OCI-LY1 (cell line): ENCODE measurements at regions not wholly inside any gene's neighbourhood (a gene's known extent, or its start where the extent isn't known, plus 50 kb on each side); places are given as distances from the start of the nearest gene placed in this dataset.

Experiments
- H2AFZ ChIP-seq: fragments of 200-600 bp; sonication (generic), shearing (Covaris generic); 2 replicates; pipeline ENCODE4 v1.6.0; 2014; ENCODE audit warnings: antibody characterized with exemption, mild to moderate bottlenecking, low read length
- H3F3A ChIP-seq: fragments of 200-600 bp; sonication (generic), shearing (Covaris generic); 2 replicates; pipeline ENCODE4 v1.6.0; 2014; ENCODE audit warnings: mild to moderate bottlenecking, antibody characterized with exemption, low read length, moderate library complexity; ENCODE audit not compliant: insufficient read depth
- H3K27ac ChIP-seq: fragments of 200-600 bp; sonication (generic); 2 replicates; pipeline ENCODE4 v1.5.1; 2014; ENCODE audit warnings: low read length, mixed run types, mild to moderate bottlenecking, low read depth; ENCODE audit not compliant: poor library complexity, severe bottlenecking
- H3K27me3 ChIP-seq: fragments of 200-600 bp; sonication (generic); 2 replicates; pipeline ENCODE4 v1.6.0; 2014; ENCODE audit warnings: antibody characterized with exemption, mild to moderate bottlenecking, low read length, moderate library complexity; ENCODE audit not compliant: insufficient read depth
- H3K36me3 ChIP-seq: fragments of 200-600 bp; sonication (generic); 2 replicates; pipeline ENCODE4 v1.6.1; 2014; ENCODE audit warnings: mild to moderate bottlenecking, antibody characterized with exemption, low read length, moderate library complexity, mixed read lengths; ENCODE audit not compliant: insufficient read depth
- H3K4me1 ChIP-seq: fragments of 200-600 bp; sonication (generic); 2 replicates; pipeline ENCODE4 v1.5.1; 2014; ENCODE audit warnings: mild to moderate bottlenecking, low read length, moderate library complexity; ENCODE audit not compliant: insufficient read depth, severe bottlenecking
- H3K4me2 ChIP-seq: fragments of 200-600 bp; sonication (generic), shearing (Covaris generic); 2 replicates; pipeline ENCODE4 v1.6.1; 2014; ENCODE audit warnings: low read length
- H3K4me3 ChIP-seq: fragments of 200-600 bp; sonication (generic); 2 replicates; pipeline ENCODE4 v1.5.1; 2014; ENCODE audit warnings: low read length, low read depth, mild to moderate bottlenecking, mixed read lengths; ENCODE audit not compliant: poor library complexity, severe bottlenecking
- H3K79me2 ChIP-seq: fragments of 200-600 bp; shearing (Covaris generic); 2 replicates; pipeline ENCODE4 v1.6.1; 2016; ENCODE audit warnings: mixed run types, low read length, mixed read lengths; ENCODE audit not compliant: insufficient read depth
- H3K9ac ChIP-seq: fragments of 200-600 bp; sonication (generic), shearing (Covaris generic); 2 replicates; pipeline ENCODE4 v1.6.1; 2014; ENCODE audit warnings: mild to moderate bottlenecking, low read length, mixed read lengths
- H3K9me2 ChIP-seq: fragments of 200-600 bp; sonication (generic), shearing (Covaris generic); 2 replicates; pipeline ENCODE4 v1.6.1; 2014; ENCODE audit warnings: low read depth, mild to moderate bottlenecking, low read length, mixed read lengths
- H3K9me3 ChIP-seq: fragments of 200-600 bp; shearing (Covaris generic); 2 replicates; pipeline ENCODE4 v1.6.1; 2014; ENCODE audit warnings: low read length, mixed read lengths
- H4K20me1 ChIP-seq: fragments of 200-600 bp; sonication (generic), shearing (Covaris generic); 2 replicates; pipeline ENCODE4 v1.6.0; 2016; ENCODE audit warnings: mild to moderate bottlenecking, low read length; ENCODE audit not compliant: insufficient read depth
- CTCF ChIP-seq: fragments of 200-600 bp; sonication (generic), shearing (Covaris generic); IDR thresholded peaks from 2 replicates; pipeline ENCODE4 v1.5.1; 2017; ENCODE audit warnings: mild to moderate bottlenecking, antibody characterized with exemption, low read length, moderate library complexity, mixed read lengths
- EZH2 ChIP-seq: fragments of 200-600 bp; sonication (generic), shearing (Covaris generic); IDR thresholded peaks from 2 replicates; pipeline ENCODE4 v1.8.0; 2017; ENCODE audit warnings: borderline replicate concordance, mixed run types, mild to moderate bottlenecking, antibody characterized with exemption, low read length, moderate library complexity, mixed read lengths

- H3K9me3 ChIP-seq = no peaks in the 10 kb centered on the region
- H3K79me2 ChIP-seq = no peaks in the 10 kb centered on the region
- H3K4me2 ChIP-seq = no peak overlapping the region
- H3F3A ChIP-seq = no peaks in the 10 kb centered on the region
- H3K36me3 ChIP-seq = no peaks in the 10 kb centered on the region
- no peaks in the 10 kb centered on the region for H3K9me2 ChIP-seq
- no peak overlapping the region for H3K4me3 ChIP-seq
- H3K9ac ChIP-seq = no peak overlapping the region
- no peaks in the 10 kb centered on the region for H3K27me3 ChIP-seq
- no peak overlapping the region for H2AFZ ChIP-seq
- no peak for TF ChIP-seq EZH2
- TF ChIP-seq CTCF = no peak
- H3K4me1 ChIP-seq = no peaks in the 10 kb centered on the region
- H4K20me1 ChIP-seq = no peaks in the 10 kb centered on the region
- no peak overlapping the region for H3K27ac ChIP-seq
Observed at GRCh38 chr6:14711704-14712379, 534.0 kb upstream of the JARID2 start.

- Histone ChIP-seq H3K4me2 (no peak overlapping the region), H3K79me2 (no peaks in the 10 kb centered on the region), H3K9me3 (no peaks in the 10 kb centered on the region), H2AFZ (no peak overlapping the region), H4K20me1 (no peaks in the 10 kb centered on the region), H3K27me3 (no peaks in the 10 kb centered on the region), H3K36me3 (no peaks in the 10 kb centered on the region), H3K9me2 (no peaks in the 10 kb centered on the region), H3K4me1 (no peaks in the 10 kb centered on the region), H3K4me3 (no peak overlapping the region), H3F3A (no peaks in the 10 kb centered on the region), H3K27ac (no peak overlapping the region), H3K9ac (no peak overlapping the region)
- TF ChIP-seq CTCF (no peak), EZH2 (no peak)
Observed at GRCh38 chr6:14713008-14713960, 532.6 kb upstream of the JARID2 start.

GRCh38 chr6:14713966-14714631, 531.8 kb upstream of the JARID2 start:
- no peaks in the 10 kb centered on the region for H4K20me1 ChIP-seq
- no peaks in the 10 kb centered on the region for H3K4me1 ChIP-seq
- TF ChIP-seq EZH2 (no peak), CTCF (no peak)
- H3K36me3 ChIP-seq = no peaks in the 10 kb centered on the region
- H3K9ac ChIP-seq = no peak overlapping the region
- H3K9me3 ChIP-seq = no peaks in the 10 kb centered on the region
- H3K79me2 ChIP-seq = no peaks in the 10 kb centered on the region
- H3K27ac ChIP-seq = no peak overlapping the region
- H3K4me2 ChIP-seq = no peak overlapping the region
- H3F3A ChIP-seq = no peaks in the 10 kb centered on the region
- H3K9me2 ChIP-seq = no peaks in the 10 kb centered on the region
- no peaks in the 10 kb centered on the region for H3K27me3 ChIP-seq
- H3K4me3 ChIP-seq = no peak overlapping the region
- no peak overlapping the region for H2AFZ ChIP-seq
